Pancreas (tissue), 10 donors: ENCODE measurements at regions not wholly inside any gene's neighbourhood (a gene's known extent, or its start where the extent isn't known, plus 50 kb on each side); places are given as distances from the start of the nearest gene placed in this dataset.

Experiments
- ATAC-seq, 4 donors: fragments of 200-7000 bp; cut with Tn5 transposase; one replicate each; pipeline versions ENCODE4 v1.8.0 to v1.9.1; 2020; ENCODE audit warnings: mild to moderate bottlenecking in 4 of 4, moderate library complexity in 4 of 4
- DNase-seq, 6 donors: peaks; one replicate each; pipeline ENCODE4 v3.0.0-alpha.2; 2020
- FAIRE-seq: peaks from 2 replicates; lab custom pipeline; 2012; peaks lifted over from hg19 to GRCh38; lab: Jason Lieb, UNC
- H3K27ac ChIP-seq, 4 donors: fragments of 200-600 bp; sonication (generic); 1 replicate in 3 of 4; 2 replicates in 1 of 4; pipeline versions ENCODE4 v1.5.0 to v1.8.0; 2020
- H3K27me3 ChIP-seq, 4 donors: fragments of 200-600 bp; one replicate each; pipeline ENCODE4 v1.8.0; 2021
- H3K36me3 ChIP-seq, 3 donors: fragments of 200-600 bp; sonication (generic) in 1 of 3; one replicate each; pipeline versions ENCODE4 v1.5.0 to v1.8.0; 2020 to 2021
- H3K4me1 ChIP-seq, 3 donors: fragments of 200-600 bp; one replicate each; pipeline ENCODE4 v1.8.0; 2021
- H3K4me3 ChIP-seq, 4 donors: fragments of 200-600 bp; sonication (generic) in 2 of 4; one replicate each; pipeline versions ENCODE4 v1.5.0 to v1.8.0; 2020 to 2021
- H3K9me3 ChIP-seq, 4 donors: fragments of 200-600 bp; one replicate each; pipeline ENCODE4 v1.8.0; 2021
- WGBS, 2 donors: extraction: QIAGEN DNeasy Blood & Tissue Kit; methylation state at CpG; one replicate each; pipeline ENCODE4 v1.1.7; 2013; 5-methylcytosine and 5-hydroxymethylcytosine counted together
- intact Hi-C, 3 donors: fragments of 100-400 bp; cut with DNase I; formaldehyde crosslinking; loops; one replicate each; pipeline versions ENCODE4 v1.11.1 to v1.14.2; 2022
- TF ChIP-seq, protein P1 (sequence below), 4 donors: fragments of 200-600 bp; sonication (generic) in 3 of 4; IDR thresholded peaks; one replicate each; pipeline versions ENCODE4 v1.5.0 to v1.8.0; 2021; ENCODE audit warnings: antibody characterized with exemption in 4 of 4
- donor health status: healthy with polysubstance abuse.
- donor health status: DM: no; HTN: no; CAD: no; lungs with moderate emphysema.
- donor health status: DM: no; HTN: no; CAD: no.
- donor health status: control.
- donor health status: control.
- donor health status: Bipolar disorder and iron deficiency.
- donor health status: DM: yes; HTN: yes; CAD: no.
- donor health status: DM: no; HTN: no; CAD: no.
- donor health status: DM: no; HTN: no; CAD: no.
- donor health status: DM: yes; HTN: yes; CAD: no.

DNA sequence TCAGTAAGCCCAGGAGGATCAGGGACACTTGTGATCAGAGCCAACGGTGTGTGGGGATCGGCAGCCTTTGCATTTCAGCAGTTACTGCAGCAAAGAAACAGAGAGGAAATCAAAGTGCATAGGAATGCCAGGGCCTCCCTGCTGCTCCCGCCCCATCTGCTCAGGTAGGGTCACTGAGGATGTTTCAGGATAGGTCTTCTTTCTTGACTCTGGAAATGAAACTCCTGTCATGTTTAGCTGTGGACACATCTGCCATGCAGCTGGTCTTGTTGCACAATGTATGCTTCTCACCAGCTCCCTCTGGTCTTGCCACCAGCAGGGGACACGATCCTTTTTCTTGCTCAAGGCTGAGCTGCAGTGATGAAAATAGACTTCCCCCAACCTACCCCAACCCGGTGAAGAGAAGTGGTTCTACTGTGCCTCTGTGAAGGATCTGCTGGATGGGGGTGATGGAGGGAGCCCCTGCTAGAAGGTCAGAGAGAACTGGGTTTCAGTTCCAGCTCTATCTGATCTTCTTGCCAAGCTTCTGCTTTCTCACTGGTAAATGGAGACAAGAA lies 185.2 kb upstream of the KLF4 start:
- Histone ChIP-seq H3K4me1 (no peaks in the 10 kb centered on the region), H3K36me3 (no peaks in the 10 kb centered on the region), H3K9me3 (no peaks in the 10 kb centered on the region), H3K27me3 (no peaks in the 10 kb centered on the region), H3K27ac (no peak overlapping the region), H3K4me3 (no peak overlapping the region)
- 66 to 79% methylated on average over 5 of the region's 5 CpGs for WGBS, 2 donors
- peak in 2 of 4 donors; percentile 59 to 74 for ATAC-seq
- TF ChIP-seq, protein P1, sequence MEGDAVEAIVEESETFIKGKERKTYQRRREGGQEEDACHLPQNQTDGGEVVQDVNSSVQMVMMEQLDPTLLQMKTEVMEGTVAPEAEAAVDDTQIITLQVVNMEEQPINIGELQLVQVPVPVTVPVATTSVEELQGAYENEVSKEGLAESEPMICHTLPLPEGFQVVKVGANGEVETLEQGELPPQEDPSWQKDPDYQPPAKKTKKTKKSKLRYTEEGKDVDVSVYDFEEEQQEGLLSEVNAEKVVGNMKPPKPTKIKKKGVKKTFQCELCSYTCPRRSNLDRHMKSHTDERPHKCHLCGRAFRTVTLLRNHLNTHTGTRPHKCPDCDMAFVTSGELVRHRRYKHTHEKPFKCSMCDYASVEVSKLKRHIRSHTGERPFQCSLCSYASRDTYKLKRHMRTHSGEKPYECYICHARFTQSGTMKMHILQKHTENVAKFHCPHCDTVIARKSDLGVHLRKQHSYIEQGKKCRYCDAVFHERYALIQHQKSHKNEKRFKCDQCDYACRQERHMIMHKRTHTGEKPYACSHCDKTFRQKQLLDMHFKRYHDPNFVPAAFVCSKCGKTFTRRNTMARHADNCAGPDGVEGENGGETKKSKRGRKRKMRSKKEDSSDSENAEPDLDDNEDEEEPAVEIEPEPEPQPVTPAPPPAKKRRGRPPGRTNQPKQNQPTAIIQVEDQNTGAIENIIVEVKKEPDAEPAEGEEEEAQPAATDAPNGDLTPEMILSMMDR (IDR thresholded peaks at IDR 0.05), result no peak
- FAIRE-seq, result no peak
- no peak for DNase-seq
- intact Hi-C loops, result loop anchor here in 1 of 3 donors (10.0 kb wide), 1 partner anchor 60 kb away; no protein-coding TSS in a partner anchor

DNA sequence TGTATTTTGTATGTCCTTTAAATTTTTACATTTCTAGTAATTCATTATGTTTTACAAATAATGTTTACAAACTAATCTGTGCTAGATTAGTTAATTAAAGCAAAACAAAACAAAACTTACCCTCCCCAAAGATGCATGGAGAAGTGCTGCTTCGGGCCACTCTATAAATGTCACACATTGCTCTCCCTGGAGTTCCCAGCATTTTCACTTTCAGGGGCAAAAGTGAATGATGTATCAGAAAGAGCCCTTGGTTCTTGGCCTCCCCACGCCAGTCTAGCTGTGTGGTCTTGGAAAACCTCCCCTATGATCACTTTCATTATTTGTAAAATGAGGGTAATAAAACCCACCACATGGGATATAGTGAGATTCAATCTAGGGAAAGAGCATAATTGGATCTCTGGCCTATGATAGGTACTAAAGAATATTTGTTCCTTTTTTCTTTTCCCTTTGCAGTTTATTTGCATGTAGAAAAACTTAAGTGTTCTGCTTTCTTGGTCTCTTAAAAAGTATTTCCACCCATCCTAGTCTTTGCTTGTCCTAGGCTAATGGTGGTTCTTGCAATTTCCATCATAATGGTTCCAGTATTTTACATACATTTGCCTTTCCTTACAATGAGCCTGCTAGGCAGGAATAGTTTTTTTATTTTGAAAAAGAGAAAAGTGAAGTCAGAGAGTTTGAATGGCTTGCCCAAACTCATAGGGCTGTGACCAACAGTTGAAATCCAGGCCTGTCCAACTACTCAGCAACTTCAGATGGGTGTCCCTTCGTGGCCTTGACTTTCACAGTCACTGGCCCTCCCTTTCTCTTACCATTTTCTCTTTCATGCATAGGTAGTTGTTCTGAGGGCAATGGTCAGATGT lies 184.5 kb upstream of the KLF4 start:
- no peaks in the 10 kb centered on the region for H3K36me3 ChIP-seq
- ATAC-seq (no peak), DNase-seq (no peak), FAIRE-seq (no peak)
- H3K9me3 ChIP-seq, result no peaks in the 10 kb centered on the region
- 81 to 94% methylated on average over 3 of the region's 3 CpGs for WGBS, 2 donors
- TF ChIP-seq, protein P1 (IDR thresholded peaks at IDR 0.05), result no peak
- no peak overlapping the region for H3K4me3 ChIP-seq
- no peaks in the 10 kb centered on the region for H3K4me1 ChIP-seq
- no peaks in the 10 kb centered on the region for H3K27me3 ChIP-seq
- H3K27ac ChIP-seq, result no peak overlapping the region
- intact Hi-C loops, result loop anchor here in 1 of 3 donors (10.0 kb wide), 1 partner anchor 61 kb away; no protein-coding TSS in a partner anchor

DNA sequence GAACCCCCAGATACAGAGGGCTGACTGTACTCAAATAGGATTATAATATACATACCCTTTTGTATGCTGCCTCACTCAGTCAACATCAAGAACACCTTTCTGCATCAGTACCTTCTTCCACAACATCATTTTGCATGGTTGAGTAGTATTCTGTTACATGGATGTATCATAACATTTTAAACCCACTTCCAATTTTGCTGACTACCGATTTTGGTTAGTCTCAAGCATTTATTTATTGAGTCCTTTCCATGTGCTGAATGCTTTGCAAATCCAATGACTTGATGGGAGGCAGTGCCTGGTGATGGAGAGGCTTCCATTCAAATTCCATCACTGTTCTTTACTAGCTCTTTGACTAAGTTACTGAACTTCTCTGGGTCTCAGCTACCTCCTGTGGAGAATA lies 182.0 kb upstream of the KLF4 start:
- ATAC-seq (no peak), DNase-seq (no peak), FAIRE-seq (no peak)
- Histone ChIP-seq H3K27me3 (no peaks in the 10 kb centered on the region), H3K27ac (no peak overlapping the region), H3K36me3 (no peaks in the 10 kb centered on the region), H3K4me1 (no peaks in the 10 kb centered on the region), H3K9me3 (no peaks in the 10 kb centered on the region), H3K4me3 (no peak overlapping the region)
- WGBS, 2 donors, result 70 to 93% methylated on average over 1 of the region's 1 CpG
- TF ChIP-seq, protein P1 (IDR thresholded peaks at IDR 0.05), result no peak
- intact Hi-C loops, result loop anchor here in 1 of 3 donors (10.0 kb wide), 1 partner anchor 63 kb away; no protein-coding TSS in a partner anchor

DNA sequence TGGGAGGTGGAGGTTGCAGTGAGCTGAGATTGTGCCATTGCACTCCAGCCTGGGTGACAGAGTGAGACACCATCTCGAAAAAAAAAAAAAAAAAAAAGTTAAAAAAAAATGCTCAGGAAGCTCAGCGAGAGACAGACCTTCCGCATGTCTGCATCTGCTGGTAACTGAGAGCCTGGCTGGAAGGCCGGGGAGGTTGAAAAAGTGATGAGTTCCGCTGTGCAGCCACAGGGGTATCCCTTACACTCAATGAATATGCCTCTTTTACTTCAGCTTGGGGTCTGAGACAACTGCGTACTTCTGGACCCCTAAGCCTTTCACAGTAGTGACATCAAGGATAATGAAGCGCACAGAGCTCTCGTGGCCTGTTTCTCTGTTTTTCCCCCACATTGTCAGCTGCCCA lies 179.9 kb upstream of the KLF4 start:
- DNase-seq (no peak), ATAC-seq (no peak), FAIRE-seq (no peak)
- 77 to 86% methylated on average over 8 of the region's 8 CpGs for WGBS, 2 donors
- Histone ChIP-seq H3K36me3 (no peaks in the 10 kb centered on the region), H3K4me3 (no peak overlapping the region), H3K27ac (no peak overlapping the region), H3K27me3 (no peaks in the 10 kb centered on the region), H3K4me1 (no peaks in the 10 kb centered on the region), H3K9me3 (no peaks in the 10 kb centered on the region)
- intact Hi-C loops, result no loop called here
- TF ChIP-seq, protein P1 (IDR thresholded peaks at IDR 0.05), result no peak
